GM19463 (cell line): ENCODE measurements at regions not wholly inside any gene's neighbourhood (a gene's known extent, or its start where the extent isn't known, plus 50 kb on each side); places are given as distances from the start of the nearest gene placed in this dataset.

Experiments
- ATAC-seq: cut with Tn5 transposase; IDR thresholded peaks from one replicate; pipeline ENCODE4 v1.9.1; 2021; ENCODE audit warnings: mild to moderate bottlenecking, moderate library complexity; ENCODE audit not compliant: unreplicated experiment

DNA sequence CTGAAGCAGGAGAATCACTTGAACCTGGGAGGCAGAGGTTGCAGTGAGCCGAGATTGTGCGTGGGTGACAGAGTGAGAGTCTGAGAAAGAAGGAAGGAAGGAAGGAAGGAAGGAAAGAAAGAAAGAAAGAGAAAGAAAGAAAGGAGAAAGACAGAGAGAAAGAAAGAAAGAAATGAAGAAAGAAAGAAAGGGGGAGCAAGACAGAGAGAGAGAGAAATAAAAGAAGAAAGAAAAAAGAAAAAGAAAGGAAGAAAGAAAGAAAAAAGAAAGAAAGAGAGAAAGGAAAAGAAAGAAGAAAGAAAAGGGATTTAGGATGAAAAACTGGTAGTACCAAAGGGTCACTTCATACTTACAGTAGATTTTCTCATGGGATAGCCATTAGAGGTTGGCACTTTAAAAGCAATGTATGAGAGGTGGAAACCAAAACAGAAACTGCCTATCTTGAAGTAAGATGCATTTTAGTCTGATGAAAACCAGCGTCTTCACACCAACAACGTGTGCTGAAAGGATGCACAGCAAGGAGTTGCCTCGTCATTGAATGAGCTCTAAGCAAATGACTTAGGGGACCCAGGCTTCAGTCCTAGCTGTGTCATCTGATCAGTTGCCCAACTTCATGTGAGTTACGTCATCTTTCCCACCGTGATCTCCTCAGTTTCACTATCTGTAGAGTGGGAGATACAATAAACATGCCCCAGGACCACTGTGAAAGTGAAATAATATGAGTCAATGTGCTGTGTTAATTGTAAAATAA lies 133.9 kb upstream of the NEDD9 start:
- peak; percentile 65 for ATAC-seq

DNA sequence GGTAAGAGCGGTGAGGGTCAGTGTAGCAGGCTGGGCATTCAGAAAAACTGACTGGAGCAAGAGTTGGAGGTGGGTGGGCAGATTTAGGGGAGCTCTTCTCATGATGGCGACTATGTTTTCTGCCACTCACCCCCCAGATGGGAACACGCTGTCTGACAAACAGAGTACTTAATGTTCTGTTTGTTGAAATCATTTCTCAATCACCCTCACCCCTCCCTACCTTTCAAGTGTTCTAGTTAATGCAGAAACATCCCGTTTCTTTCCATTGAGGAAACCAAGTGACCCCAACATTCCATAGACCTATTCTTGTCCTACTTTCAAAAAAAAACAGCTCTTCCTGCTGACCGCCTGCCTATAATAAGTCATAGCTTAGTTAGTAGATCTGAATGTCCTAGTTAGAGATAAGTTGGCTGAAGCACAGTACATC lies 132.5 kb upstream of the NEDD9 start:
- no peak for ATAC-seq

DNA sequence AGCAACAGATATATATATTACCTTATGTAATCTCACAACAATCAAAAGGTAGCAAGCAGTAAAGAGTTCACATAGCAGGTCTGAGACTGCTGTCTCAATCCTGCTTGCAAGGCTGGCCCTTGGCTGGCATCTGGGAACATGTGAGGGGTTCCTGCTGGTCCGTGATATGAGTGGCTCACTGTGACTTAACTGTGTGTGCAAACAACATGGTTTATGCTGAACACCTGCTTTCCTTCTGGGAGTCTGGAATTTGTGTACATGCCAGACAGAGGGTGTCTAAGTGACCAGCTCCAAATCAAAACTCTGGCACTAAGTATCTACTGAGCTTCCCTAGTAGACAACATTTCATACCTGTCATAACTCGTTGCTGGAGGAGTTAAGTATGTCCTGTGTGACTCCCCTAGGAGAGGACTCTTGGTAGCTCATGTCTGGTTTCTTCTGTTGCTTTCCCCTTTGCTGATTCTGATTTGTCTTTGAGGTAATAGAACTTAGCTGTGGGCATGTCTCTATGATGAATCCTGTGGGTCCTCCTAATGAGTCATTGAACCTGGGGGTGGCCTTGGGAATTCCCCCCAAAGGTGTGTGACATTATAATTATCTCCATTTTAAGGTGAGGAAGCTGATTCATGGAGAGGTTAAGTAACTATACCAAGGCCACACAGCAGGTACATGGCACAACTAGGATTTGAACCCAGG lies 131.6 kb upstream of the NEDD9 start:
- ATAC-seq: peak; percentile 28

DNA sequence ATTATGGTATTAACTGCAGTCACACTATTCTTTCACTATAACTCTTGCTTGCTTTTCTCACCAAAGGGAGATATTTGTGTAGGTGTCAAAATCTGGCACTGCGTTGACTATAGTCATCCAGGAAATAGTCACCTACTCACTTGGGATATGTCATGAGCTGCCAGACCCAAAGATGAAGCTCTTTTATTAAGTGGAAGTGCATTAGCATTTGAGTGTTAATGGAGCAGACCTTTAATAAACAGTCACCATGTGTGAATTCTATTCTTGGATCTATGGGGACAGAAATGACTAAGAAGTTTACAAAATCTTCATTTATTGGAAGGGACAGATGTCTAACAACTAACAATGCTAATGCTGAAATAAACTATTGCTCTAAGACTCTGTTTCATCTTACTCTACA lies 130.1 kb upstream of the NEDD9 start:
- no peak for ATAC-seq

DNA sequence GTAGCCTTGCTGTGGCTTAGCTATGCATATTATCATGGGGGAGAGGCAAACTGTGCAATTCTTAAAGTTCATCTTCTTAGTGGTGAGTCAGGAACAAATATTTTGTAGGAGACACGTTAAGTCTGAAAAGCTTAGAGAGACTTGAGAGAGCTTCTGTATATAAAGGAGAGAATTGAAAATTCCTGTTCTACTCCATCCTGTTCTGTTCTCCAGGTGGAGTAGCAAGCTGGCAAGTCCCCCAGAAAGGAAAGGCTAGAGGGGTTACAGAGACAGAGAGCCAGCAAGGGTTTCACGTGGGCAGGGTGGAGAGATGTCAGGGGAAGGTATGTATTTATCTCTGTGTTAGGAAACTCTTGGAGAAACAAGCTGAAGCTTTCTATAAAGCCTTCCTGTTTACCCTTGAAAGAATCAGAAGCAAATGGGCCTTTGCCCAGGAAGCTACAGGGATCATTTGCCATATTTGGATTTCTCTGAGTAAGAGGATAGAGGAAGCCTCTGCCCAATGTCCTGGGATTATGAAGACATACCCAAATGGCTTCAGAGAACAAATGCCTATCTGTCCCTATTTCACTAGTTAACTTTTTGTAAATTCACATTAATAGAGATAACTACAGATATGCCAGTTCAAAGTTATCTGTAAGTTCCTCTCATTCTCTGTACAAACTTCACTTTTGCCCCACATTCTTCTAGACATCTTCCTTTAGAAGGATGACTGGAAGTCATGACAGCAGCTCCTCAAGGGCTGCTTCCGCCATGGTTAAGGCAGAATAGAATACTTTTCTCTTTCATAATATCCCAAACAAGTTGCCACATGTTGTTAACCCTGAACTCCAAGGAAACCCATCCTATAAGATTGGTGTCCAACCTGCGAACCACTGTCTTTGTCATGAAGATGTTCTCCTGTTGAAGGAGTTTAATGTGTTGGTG lies 126.7 kb upstream of the NEDD9 start:
- ATAC-seq: no peak

DNA sequence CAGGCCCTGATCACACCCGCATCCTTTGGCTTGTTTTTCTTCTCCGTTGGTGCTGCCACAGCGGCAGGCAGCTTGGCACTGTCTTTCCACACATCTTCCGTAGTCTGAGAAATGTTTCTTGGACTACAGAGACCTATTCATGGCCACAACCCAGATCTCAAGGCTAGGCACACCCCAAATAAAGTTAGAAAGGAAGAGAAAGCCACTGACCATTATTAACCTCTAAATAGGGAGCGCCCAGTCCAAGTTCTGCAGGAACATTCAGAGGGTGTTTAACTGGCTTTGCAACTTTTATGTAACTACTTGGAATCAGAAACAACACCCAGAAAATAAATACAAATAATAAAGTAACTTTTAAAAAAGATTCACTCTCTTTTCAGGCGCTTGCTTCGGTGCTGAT lies 124.8 kb upstream of the NEDD9 start:
- no peak for ATAC-seq

DNA sequence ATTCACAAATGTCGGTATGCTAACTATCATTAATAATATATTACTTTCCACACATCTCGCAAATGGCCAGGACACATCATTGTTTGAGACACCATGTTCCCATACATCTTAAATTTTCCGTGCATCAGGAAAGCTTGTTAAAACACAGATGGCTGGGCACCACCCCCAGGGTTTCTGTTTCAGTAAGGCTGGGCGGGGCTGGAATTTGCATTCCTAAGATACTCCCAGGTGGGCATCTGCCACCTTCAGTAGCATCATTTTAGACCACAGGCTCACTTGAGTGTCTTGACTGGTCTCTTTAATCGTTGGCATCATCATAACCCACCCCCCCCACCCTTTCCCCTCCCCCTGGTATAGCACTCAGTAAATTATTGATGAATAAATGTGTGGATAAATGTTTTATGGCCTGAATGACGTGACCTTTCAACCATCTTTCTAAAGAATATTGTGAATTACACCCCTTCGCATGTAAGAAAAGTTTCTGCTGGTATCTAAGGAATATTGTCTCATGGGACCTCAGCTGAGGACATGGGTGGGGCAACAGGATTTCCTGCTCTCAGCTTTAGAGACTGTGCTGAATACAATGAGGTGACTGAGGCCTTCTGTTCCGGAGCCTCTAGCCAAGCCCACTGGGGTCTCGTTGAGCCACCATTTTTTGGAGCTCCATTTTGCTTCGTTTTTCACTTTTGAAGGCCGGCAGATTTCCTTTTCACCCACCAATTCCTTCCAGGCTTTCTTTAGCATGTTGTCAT lies 124.1 kb upstream of the NEDD9 start:
- no peak for ATAC-seq

DNA sequence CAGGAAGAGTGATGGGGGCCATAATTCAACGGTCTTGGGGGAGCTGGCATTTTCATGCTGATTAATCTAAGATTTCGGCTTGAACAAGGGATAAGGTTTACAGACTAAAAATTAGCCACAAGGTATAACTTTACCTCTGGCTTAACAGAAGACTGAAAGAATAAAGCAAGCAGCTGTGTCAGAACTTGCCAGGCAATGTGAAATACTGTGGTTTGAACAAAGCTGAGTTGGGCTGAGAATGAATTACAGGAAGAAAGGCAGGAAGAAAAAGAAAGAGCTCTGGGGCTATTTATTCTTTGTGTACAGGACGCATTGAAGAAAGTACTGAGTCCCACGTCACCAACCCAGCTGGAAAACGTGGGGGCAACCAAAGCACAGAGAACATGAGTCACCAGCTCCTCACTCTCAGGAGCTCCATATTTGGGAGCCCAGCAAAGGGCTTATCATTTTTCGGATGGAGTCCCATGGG lies 121.5 kb upstream of the NEDD9 start:
- ATAC-seq: peak; percentile 67

DNA sequence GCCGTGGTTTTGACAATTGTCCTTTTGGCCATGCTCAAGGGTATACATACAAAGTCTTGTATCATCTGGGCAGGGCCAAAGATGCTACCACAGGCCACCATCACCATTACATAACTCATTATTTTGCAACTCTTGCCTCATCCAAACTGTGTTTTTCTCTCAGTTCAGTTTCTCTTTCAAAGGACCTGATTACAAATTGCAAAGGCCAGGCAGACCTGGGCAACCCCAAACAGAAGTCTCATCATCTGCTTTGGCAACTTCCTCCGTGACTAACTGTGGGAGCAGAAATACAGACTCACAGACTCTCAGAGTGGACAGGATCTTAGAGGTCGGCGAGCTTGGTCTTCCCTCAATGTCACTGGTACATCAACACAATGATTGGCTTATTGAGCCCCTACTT lies 117.8 kb upstream of the NEDD9 start:
- no peak for ATAC-seq

DNA sequence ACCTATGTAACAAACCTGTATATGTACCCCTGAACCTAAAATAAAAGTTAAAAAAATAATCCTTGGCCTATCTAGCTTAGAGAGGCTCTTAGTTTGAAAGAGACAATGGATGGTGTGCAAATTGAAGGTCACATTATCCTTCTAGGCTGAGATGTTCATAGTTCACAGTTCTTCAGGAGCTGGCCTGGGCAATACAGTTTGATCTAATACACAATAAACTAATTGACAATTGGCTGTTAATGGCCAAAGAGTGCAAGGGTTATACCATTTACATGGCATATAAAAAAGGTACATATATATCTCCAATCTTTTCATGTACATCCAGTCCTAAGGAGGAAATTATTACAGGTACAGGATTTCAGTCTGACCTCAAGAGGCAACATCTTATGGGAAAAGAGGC lies 117.4 kb upstream of the NEDD9 start:
- no peak for ATAC-seq

DNA sequence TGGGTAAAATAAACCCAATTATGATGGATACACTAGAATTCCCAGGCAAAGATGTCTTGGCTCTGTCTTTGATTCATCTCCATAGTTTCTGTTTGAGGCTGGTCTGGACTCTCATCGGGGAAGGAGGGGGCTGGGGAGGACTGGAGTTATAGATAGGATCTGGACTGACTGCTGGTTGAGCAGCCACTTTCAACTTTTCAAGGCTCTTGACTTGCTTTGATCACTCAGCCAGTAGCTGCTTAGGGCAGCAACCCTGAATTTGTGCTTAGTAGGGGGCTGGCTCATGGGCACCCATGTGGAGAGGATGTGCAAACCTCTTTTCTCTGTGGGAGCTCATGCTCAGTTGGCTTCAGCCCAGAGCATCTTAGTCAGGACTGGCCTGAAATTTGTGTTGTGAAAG lies 114.0 kb upstream of the NEDD9 start:
- peak; percentile 63 for ATAC-seq

DNA sequence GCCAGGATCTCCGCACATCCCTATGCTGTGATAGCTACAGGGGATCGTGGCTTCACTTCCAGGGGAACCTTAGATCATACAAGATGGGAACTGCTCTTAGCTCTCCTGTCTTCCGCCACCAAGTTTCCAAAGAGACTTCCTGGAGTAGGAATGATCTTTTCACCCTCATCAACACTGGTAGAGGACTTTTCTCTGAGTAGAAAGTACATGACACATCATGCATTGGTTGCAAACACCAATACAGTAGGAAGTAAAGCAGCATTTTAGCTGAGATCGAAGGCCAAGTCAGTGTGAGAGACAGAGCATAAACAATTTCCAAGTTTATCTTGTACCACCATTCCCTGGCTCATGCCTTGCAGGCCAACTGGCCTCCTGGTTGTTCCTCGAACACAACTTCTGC lies 113.1 kb upstream of the NEDD9 start:
- no peak for ATAC-seq

DNA sequence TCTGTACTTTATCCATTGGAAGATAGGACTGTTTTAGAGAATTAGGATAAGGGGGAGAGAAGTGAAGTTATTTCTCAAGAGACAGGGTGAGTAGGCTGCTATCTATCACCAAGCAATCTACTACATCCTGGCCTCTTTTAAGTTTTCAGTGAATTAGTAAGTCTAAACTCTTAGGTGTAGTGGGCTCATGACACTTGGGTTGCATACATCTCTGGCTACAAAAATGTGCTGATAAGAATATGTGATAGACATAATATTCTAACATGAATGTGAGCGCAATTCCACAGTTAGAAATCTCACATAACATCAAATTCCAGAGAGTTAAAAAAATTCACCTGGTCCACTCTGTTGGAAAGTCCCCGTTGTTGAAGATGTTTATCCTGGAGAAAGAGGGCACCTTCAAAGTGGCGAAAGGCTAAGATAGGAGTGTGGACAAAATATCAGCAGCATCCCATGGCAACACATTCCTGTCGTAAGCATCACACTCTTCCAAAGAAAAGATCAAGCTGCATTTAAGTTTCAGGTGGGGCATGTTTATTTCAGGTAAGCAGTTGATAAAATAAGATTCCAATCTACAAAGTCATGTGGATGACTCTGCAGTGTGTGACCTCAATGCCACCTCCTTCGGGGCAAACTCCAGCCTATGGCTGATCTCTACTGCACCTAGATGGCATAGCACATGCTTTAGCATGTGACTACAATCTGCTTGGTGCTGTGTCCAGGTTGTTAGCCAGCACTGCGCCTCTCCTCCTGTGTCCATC lies 111.7 kb upstream of the NEDD9 start:
- no peak for ATAC-seq

DNA sequence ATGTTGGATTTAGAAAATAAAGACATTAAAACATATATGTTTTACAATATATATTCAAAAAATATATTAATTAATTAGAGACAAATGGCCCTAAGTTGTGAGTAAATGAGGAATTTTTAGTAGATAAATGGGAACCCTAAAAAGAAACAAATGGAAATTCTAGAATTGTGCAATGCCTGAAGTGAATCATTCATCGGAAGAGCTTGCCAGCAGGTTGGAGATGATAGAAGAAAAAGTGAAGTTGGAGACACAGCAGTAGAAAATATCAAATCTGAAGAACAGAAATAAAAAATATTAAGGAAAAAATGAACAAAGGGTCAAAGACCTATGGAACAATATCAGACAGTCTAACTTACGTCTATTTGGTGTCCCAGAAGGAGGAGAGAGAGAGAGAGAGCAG lies 109.4 kb upstream of the NEDD9 start:
- ATAC-seq: no peak

DNA sequence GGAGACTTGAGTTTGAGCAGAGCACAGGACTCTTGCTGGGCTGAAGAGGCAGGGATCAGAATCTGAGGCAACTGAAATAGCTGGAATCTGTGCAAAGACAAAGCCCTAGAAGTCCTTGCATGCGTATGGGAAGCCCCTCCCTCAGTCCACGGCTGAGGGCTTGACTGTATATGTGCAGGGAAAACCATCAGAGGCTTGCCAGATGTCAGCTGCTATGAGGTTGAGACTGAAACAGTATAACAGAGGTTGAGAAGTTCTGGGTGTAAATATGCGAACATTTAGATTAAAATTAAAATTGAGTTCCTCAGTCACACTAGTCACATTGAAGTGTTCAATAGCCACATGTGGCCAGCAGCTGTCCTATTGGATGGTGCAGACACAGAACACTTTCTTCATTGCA lies 108.8 kb upstream of the NEDD9 start:
- no peak for ATAC-seq

DNA sequence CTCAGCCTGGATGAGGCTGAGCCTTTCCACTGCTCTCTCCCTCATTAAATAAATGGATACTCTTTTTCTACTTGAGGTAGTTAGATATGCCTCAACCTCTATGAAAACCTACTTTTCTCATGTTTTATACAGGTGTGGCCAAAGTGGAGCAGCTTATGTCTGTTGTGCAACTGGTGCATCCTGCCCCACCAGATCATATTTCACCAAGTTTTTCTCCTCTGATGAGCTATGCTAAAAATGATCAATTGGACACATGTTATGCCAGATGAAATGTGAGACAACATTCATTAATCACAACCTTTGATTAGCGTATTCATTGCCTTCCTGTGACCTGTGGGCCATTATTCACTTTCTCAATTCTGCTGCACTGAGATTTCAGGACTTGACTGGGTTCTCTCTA lies 106.9 kb upstream of the NEDD9 start:
- no peak for ATAC-seq

DNA sequence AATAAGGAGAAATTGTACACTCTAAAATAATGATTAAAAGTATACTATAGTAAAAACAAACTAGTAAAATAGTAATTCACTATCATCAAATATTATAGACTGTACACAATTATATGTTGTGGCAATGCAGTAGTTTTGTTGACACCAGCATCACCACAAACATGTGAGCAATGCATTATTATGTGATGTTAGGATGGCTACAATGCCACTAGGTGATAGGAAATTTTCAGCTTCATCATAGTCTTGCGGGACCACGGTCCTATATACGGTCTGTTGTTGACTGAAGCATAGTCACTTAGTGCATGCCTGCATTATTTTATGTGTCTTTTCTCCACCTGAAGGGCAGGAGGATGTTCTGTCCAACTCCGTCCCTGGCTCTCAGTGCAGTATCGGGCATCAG lies 104.8 kb upstream of the NEDD9 start:
- no peak for ATAC-seq

DNA sequence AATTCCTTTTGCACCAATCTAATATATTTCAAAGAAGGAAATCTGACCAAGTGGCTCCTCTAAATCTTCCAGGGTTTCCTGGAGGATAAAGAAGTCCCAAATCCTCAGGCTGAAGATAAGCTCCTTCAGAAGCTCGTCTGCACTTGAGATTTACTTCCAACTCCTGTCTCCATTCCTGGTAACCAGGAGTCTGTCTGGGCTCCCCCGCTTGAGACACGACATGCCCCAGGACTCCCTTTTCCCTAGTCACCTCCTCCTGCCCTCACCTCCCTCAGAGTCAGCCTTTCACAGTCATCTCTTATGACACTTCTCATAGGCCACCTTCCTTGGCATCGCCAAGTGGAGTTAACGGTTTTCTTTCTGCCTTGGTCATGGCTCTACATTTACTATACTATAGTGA lies 103.4 kb upstream of the NEDD9 start:
- ATAC-seq: no peak

DNA sequence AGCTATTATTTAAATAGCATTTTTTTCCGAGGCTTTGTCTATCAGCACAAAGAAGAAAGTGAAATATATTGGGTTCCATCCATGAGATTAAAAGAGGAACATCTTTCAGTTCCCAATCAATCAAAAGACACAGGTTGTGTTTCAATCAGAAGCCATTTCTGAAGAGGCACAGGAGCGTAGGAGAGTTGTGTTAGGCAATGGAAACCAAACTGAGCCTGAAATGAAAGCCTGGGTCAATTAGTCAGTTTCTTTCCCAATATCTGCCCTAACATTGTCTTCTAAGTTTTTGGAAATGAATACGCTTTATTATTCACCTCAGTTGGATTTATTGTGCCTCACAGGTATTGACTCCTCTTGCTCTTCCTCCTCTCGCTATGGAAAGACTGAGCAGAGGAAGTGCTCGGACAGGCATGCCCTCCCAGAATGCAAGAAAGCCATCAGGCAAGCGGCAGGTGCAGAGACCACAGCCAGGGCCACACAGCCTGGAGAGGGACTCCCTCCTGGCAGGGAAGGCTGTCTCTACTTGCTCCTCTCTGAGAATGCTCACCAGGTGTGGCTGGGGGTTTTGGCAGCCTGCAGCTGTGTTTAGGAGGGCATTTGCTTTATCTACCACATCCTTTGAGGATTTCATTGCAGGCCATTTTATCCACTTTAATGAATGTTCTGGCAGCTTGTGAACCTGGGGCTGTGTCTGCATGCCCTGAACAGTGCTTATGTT lies 100.8 kb upstream of the NEDD9 start:
- peak; percentile 85 for ATAC-seq
